ENCODE measurements at regions not wholly inside any gene's neighbourhood (a gene's known extent, or its start where the extent isn't known, plus 50 kb on each side); places are given as distances from the start of the nearest gene placed in this dataset.

- no peak for TF ChIP-seq EZH2 (IDR thresholded peaks at IDR 0.05; ENCODE audit: borderline replicate concordance, low read depth, low read length, severe bottlenecking)
- no peak for TF ChIP-seq CTCF (IDR thresholded peaks at IDR 0.05; ENCODE audit: borderline replicate concordance, extremely low read depth, low read length, poor library complexity, severe bottlenecking)
- Histone ChIP-seq H3K4me1 (ENCODE audit: insufficient read depth, low read length) (no peaks in the 10 kb centered on the region), H3K36me3 (ENCODE audit: insufficient read depth, low read length) (no peaks in the 10 kb centered on the region), H3K27me3 (ENCODE audit: insufficient read depth, low read length, poor library complexity) (no peaks in the 10 kb centered on the region), H2AFZ (ENCODE audit: low read depth, low read length) (no peak overlapping the region), H3K27ac (ENCODE audit: low read length) (no peak overlapping the region), H4K20me1 (ENCODE audit: insufficient read depth, low read length) (no peaks in the 10 kb centered on the region), H3K4me2 (ENCODE audit: insufficient read depth, low read length) (no peak overlapping the region), H3K9ac (ENCODE audit: low read depth, low read length) (no peak overlapping the region), H3K9me3 (ENCODE audit: insufficient read depth, low read length, severe bottlenecking) (no peaks in the 10 kb centered on the region), H3K4me3 (ENCODE audit: low read depth in 1 of 2, low read length in 2 of 2) (no peak overlapping the region), H3K79me2 (ENCODE audit: insufficient read depth, low read length) (no peaks in the 10 kb centered on the region)
- DNase-seq (no peak), ATAC-seq (ENCODE audit: insufficient read depth, low read depth) (no peak)
These were observed 929.6 kb downstream of the TAF11L14 start for GRCh38 chr5:18563853-18564252.

GRCh38 chr5:18566671-18567070 lies 932.4 kb downstream of the TAF11L14 start:
- Histone ChIP-seq H3K9me3 (ENCODE audit: insufficient read depth, low read length, severe bottlenecking) (no peaks in the 10 kb centered on the region), H2AFZ (ENCODE audit: low read depth, low read length) (no peak overlapping the region), H3K79me2 (ENCODE audit: insufficient read depth, low read length) (no peaks in the 10 kb centered on the region), H4K20me1 (ENCODE audit: insufficient read depth, low read length) (no peaks in the 10 kb centered on the region), H3K4me3 (ENCODE audit: low read depth in 1 of 2, low read length in 2 of 2) (no peak overlapping the region), H3K4me2 (ENCODE audit: insufficient read depth, low read length) (no peak overlapping the region), H3K27ac (ENCODE audit: low read length) (no peak overlapping the region), H3K9ac (ENCODE audit: low read depth, low read length) (no peak overlapping the region), H3K27me3 (ENCODE audit: insufficient read depth, low read length, poor library complexity) (no peaks in the 10 kb centered on the region), H3K36me3 (ENCODE audit: insufficient read depth, low read length) (no peaks in the 10 kb centered on the region), H3K4me1 (ENCODE audit: insufficient read depth, low read length) (no peaks in the 10 kb centered on the region)
- ATAC-seq (ENCODE audit: insufficient read depth, low read depth), result no peak
- no peak for TF ChIP-seq EZH2 (IDR thresholded peaks at IDR 0.05; ENCODE audit: borderline replicate concordance, low read depth, low read length, severe bottlenecking)
- no peak for TF ChIP-seq CTCF (IDR thresholded peaks at IDR 0.05; ENCODE audit: borderline replicate concordance, extremely low read depth, low read length, poor library complexity, severe bottlenecking)
- DNase-seq, result no peak

GRCh38 chr5:18576586-18576985 lies 942.3 kb downstream of the TAF11L14 start:
- H3K27me3 ChIP-seq (ENCODE audit: insufficient read depth, low read length, poor library complexity), result no peaks in the 10 kb centered on the region
- no peak overlapping the region for H3K4me3 ChIP-seq (ENCODE audit: low read depth in 1 of 2, low read length in 2 of 2)
- no peaks in the 10 kb centered on the region for H3K79me2 ChIP-seq (ENCODE audit: insufficient read depth, low read length)
- H2AFZ ChIP-seq (ENCODE audit: low read depth, low read length), result no peak overlapping the region
- DNase-seq (no peak), ATAC-seq (ENCODE audit: insufficient read depth, low read depth) (no peak)
- H4K20me1 ChIP-seq (ENCODE audit: insufficient read depth, low read length), result no peaks in the 10 kb centered on the region
- peaks cover 2% of the 10 kb centered on the region for H3K9me3 ChIP-seq (ENCODE audit: insufficient read depth, low read length, severe bottlenecking)
- no peak overlapping the region for H3K9ac ChIP-seq (ENCODE audit: low read depth, low read length)
- no peak overlapping the region for H3K4me2 ChIP-seq (ENCODE audit: insufficient read depth, low read length)
- H3K4me1 ChIP-seq (ENCODE audit: insufficient read depth, low read length), result no peaks in the 10 kb centered on the region
- TF ChIP-seq EZH2 (IDR thresholded peaks at IDR 0.05; ENCODE audit: borderline replicate concordance, low read depth, low read length, severe bottlenecking) (no peak), CTCF (IDR thresholded peaks at IDR 0.05; ENCODE audit: borderline replicate concordance, extremely low read depth, low read length, poor library complexity, severe bottlenecking) (no peak)
- H3K27ac ChIP-seq (ENCODE audit: low read length), result no peak overlapping the region
- H3K36me3 ChIP-seq (ENCODE audit: insufficient read depth, low read length), result no peaks in the 10 kb centered on the region

GRCh38 chr5:18601185-18601584 lies 966.9 kb downstream of the TAF11L14 start:
- no peak overlapping the region for H2AFZ ChIP-seq (ENCODE audit: low read depth, low read length)
- H3K4me3 ChIP-seq (ENCODE audit: low read depth in 1 of 2, low read length in 2 of 2), result no peak overlapping the region
- no peak overlapping the region for H3K4me2 ChIP-seq (ENCODE audit: insufficient read depth, low read length)
- H3K9me3 ChIP-seq (ENCODE audit: insufficient read depth, low read length, severe bottlenecking), result no peaks in the 10 kb centered on the region
- TF ChIP-seq CTCF (IDR thresholded peaks at IDR 0.05; ENCODE audit: borderline replicate concordance, extremely low read depth, low read length, poor library complexity, severe bottlenecking) (no peak), EZH2 (IDR thresholded peaks at IDR 0.05; ENCODE audit: borderline replicate concordance, low read depth, low read length, severe bottlenecking) (no peak)
- H3K79me2 ChIP-seq (ENCODE audit: insufficient read depth, low read length), result no peaks in the 10 kb centered on the region
- no peaks in the 10 kb centered on the region for H3K4me1 ChIP-seq (ENCODE audit: insufficient read depth, low read length)
- H3K27me3 ChIP-seq (ENCODE audit: insufficient read depth, low read length, poor library complexity), result no peaks in the 10 kb centered on the region
- no peak overlapping the region for H3K27ac ChIP-seq (ENCODE audit: low read length)
- ATAC-seq (ENCODE audit: insufficient read depth, low read depth) (no peak), DNase-seq (no peak)
- no peaks in the 10 kb centered on the region for H3K36me3 ChIP-seq (ENCODE audit: insufficient read depth, low read length)
- no peaks in the 10 kb centered on the region for H4K20me1 ChIP-seq (ENCODE audit: insufficient read depth, low read length)
- no peak overlapping the region for H3K9ac ChIP-seq (ENCODE audit: low read depth, low read length)

All from DND-41 (cell line).